ENCODE measurements at regions not wholly inside any gene's neighbourhood (a gene's known extent, or its start where the extent isn't known, plus 50 kb on each side); places are given as distances from the start of the nearest gene placed in this dataset.

DNA sequence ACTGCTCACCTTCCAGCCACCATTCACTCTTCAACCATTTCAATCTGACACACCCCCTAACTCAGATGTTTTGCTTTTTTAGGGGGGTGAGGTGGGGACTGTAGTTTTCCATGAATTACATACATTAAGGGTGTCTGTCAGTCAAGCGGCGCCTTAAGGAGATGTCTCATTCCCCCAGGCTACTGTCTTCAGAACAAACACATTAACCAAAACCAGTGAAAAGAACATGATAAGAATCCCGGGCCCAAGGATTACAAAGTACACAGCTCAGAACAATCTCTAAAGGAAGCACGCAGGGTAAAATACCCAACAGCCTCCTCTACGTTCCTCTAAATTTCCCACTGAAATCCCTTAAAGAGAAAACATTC is 62.5 kb upstream of the IRF2 start (continued):
- TF ChIP-seq, protein P1, sequence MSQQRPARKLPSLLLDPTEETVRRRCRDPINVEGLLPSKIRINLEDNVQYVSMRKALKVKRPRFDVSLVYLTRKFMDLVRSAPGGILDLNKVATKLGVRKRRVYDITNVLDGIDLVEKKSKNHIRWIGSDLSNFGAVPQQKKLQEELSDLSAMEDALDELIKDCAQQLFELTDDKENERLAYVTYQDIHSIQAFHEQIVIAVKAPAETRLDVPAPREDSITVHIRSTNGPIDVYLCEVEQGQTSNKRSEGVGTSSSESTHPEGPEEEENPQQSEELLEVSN (IDR thresholded peaks at IDR 0.05), result no peak
- TF ChIP-seq ZNF274 (IDR thresholded peaks at IDR 0.05; ENCODE audit: borderline replicate concordance, extremely low read depth, low read length), result no peak
- TF ChIP-seq CBX5 (IDR thresholded peaks at IDR 0.05; ENCODE audit: low read depth, low read length), result no peak
